ENCODE measurements at regions not wholly inside any gene's neighbourhood (a gene's known extent, or its start where the extent isn't known, plus 50 kb on each side); places are given as distances from the start of the nearest gene placed in this dataset.
"Not testable (repeated sequence)": the region's sequence is repeated elsewhere in the genome, so short reads cannot be mapped to it uniquely, and the experiment has no call there.

GRCh38 chr7:55309040-55309991 is 55.8 kb upstream of the LANCL2 start:
- DNase-seq (ENCODE audit: low read depth): no peak

DNA sequence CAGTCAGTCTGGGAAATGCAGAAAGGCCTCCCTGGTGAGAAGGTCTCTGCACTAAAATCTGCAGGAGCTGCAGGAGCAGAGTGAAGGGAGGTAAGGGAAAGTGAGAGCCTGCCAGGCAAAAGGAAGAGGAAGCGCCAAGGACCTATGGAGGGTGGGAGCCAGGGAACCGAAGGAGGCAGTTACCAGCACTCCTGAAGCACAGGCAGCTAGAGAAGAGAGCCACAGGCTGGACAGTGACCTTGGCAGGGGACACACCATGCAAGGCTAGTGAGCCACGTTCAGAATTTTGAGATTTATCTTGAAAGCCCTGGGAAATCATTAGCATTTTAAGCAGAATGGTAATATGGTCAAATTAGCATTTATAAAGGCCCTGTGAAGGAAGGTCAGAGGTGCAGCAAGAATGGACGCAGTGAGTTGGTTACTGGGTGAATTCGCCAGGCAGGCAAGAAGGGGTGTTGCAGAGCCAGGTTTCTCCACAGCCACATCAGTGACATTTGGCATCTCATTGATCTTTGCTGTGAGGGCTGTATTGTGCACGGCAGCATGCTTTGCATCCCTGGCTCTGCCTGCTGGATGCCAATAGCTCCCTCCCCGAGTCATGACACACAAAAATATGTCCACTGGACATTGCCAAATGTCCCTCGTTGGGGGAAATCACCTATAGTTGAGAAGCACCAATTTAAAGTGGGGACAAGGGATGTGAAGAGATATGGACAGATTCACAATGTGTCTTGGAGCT is 54.7 kb upstream of the LANCL2 start:
- TF ChIP-seq, protein P1, sequence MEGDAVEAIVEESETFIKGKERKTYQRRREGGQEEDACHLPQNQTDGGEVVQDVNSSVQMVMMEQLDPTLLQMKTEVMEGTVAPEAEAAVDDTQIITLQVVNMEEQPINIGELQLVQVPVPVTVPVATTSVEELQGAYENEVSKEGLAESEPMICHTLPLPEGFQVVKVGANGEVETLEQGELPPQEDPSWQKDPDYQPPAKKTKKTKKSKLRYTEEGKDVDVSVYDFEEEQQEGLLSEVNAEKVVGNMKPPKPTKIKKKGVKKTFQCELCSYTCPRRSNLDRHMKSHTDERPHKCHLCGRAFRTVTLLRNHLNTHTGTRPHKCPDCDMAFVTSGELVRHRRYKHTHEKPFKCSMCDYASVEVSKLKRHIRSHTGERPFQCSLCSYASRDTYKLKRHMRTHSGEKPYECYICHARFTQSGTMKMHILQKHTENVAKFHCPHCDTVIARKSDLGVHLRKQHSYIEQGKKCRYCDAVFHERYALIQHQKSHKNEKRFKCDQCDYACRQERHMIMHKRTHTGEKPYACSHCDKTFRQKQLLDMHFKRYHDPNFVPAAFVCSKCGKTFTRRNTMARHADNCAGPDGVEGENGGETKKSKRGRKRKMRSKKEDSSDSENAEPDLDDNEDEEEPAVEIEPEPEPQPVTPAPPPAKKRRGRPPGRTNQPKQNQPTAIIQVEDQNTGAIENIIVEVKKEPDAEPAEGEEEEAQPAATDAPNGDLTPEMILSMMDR (conservative IDR thresholded peaks at IDR 0.05; ENCODE audit: control insufficient read depth, insufficient read depth, low read depth, low read length): no peak
- H3K4me3 ChIP-seq (ENCODE audit: control insufficient read depth, low read depth, low read length): no peak overlapping the region
- DNase-seq (ENCODE audit: low read depth): no peak

More at GRCh38 chr7:55309040-55309991, 55.8 kb upstream of the LANCL2 start:
- TF ChIP-seq, protein P1 (conservative IDR thresholded peaks at IDR 0.05; ENCODE audit: control insufficient read depth, insufficient read depth, low read depth, low read length): no peak
- no peak overlapping the region for H3K4me3 ChIP-seq (ENCODE audit: control insufficient read depth, low read depth, low read length)

DNA sequence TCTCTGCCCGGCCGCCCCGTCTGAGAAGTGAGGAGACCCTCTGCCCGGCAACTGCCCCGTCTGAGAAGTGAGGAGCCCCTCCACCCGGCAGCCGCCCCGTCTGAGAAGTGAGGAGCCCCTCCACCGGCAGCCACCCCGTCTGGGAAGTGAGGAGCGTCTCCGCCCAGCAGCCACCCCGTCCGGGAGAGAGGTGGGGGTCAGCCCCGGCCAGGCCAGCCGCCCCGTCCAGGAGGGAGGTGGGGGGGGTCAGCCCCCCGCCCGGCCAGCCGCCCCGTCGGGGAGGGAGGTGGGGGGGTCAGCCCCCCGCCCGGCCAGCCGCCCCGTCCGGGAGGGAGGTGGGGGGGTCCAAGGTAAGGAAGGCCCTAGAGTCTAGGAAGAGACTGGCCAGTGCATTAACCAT is 53.2 kb upstream of the LANCL2 start:
- H3K4me3 ChIP-seq (ENCODE audit: control insufficient read depth, low read depth, low read length); DNase-seq (ENCODE audit: low read depth): not testable (repeated sequence)

GRCh38 chr7:55313671-55314070 is 51.5 kb upstream of the LANCL2 start:
- H3K4me3 ChIP-seq (ENCODE audit: control insufficient read depth, low read depth, low read length); DNase-seq (ENCODE audit: low read depth): not testable (repeated sequence)

DNA sequence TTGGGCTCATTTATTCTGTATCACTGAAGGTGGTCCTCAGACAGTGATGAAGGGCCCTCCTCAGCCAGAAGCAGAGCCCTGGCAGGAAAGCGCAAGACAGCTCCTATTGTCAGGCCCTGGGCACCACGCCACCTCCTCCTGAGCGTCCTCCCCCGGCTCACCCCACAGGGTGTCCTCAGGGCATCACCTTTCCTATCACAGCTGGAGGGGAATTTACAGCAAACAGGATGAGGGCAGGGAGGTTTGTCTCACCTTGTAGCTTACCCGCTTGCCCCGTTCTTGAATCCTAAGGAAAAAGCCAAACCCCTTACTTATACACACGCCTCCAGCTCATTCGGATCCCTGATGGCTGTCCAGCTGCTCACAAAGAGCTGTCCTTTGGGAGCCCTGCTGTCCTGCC is 50.2 kb upstream of the LANCL2 start:
- DNase-seq (ENCODE audit: low read depth): no peak
- TF ChIP-seq, protein P1 (conservative IDR thresholded peaks at IDR 0.05; ENCODE audit: control insufficient read depth, insufficient read depth, low read depth, low read length): no peak
- no peak overlapping the region for H3K4me3 ChIP-seq (ENCODE audit: control insufficient read depth, low read depth, low read length)

Data from fibroblast of mammary gland (primary cell).